Stomach (tissue), 8 donors: ENCODE measurements at regions not wholly inside any gene's neighbourhood (a gene's known extent, or its start where the extent isn't known, plus 50 kb on each side); places are given as distances from the start of the nearest gene placed in this dataset.

Experiments used
- DNase-seq, 2 donors: peaks; one replicate each; pipeline versions ENCODE4 v3.0.0 to v3.0.0-alpha.2; 2013 to 2019
- H3K27ac ChIP-seq, 5 donors: fragments of 200-600 bp in 4 of 5; sonication (generic) in 4 of 5; one replicate each; pipeline ENCODE4 v1.5.1; 2013 to 2019; ENCODE audit warnings: mild to moderate bottlenecking in 1 of 5, moderate library complexity in 1 of 5
- H3K27me3 ChIP-seq, 3 donors: fragments of 200-600 bp; sonication (generic); one replicate each; pipeline ENCODE4 v1.5.1; 2017 to 2019; ENCODE audit warnings: mixed run types in 1 of 3
- H3K36me3 ChIP-seq, 4 donors: fragments of 200-600 bp; sonication (generic); 1 replicate in 3 of 4; 2 replicates in 1 of 4; pipeline ENCODE4 v1.5.1; 2016 to 2019
- H3K4me1 ChIP-seq, 4 donors: fragments of 200-600 bp; sonication (generic); one replicate each; pipeline ENCODE4 v1.5.1; 2016 to 2019
- H3K4me3 ChIP-seq, 4 donors: fragments of 200-600 bp; sonication (generic) in 3 of 4; one replicate each; pipeline ENCODE4 v1.5.1; 2016 to 2019; ENCODE audit warnings: mild to moderate bottlenecking in 1 of 4
- H3K9me3 ChIP-seq, 4 donors: fragments of 200-600 bp; sonication (generic); one replicate each; pipeline ENCODE4 v1.5.1; 2016 to 2019
- CTCF ChIP-seq, 7 experiments: fragments of 450-650 bp in 4 of 7; fragments of 200-600 bp in 3 of 7; sonication (generic) in 3 of 7; IDR thresholded peaks; one replicate each; pipeline ENCODE4 v1.5.1; 2016 to 2019; ENCODE audit warnings: antibody characterized with exemption in 7 of 7, control low read depth in 2 of 7, mild to moderate bottlenecking in 1 of 7
- EP300 ChIP-seq: sonication (generic); formaldehyde crosslinking; IDR thresholded peaks from one replicate; pipeline ENCODE4 v1.6.1; 2017; ENCODE audit warnings: antibody characterized with exemption
- POLR2A ChIP-seq, 4 donors: fragments of 450-650 bp; IDR thresholded peaks; one replicate each; pipeline ENCODE4 v1.6.1; 2016; ENCODE audit warnings: antibody characterized with exemption in 4 of 4, control low read depth in 2 of 4, mild to moderate bottlenecking in 1 of 4, moderate library complexity in 1 of 4
- POLR2AphosphoS5 ChIP-seq, 3 donors: sonication (generic); formaldehyde crosslinking; IDR thresholded peaks; one replicate each; pipeline ENCODE4 v1.6.1; 2016; ENCODE audit warnings: antibody characterized with exemption in 3 of 3
- WGBS, 5 donors: extraction: QIAGEN DNeasy Blood & Tissue Kit in 3 of 5; methylation state at CpG; one replicate each; pipeline versions ENCODE4 v1.1.5 to v1.1.7; 2013 to 2018; 5-methylcytosine and 5-hydroxymethylcytosine counted together
- intact Hi-C: fragments of 100-400 bp; cut with DNase I; formaldehyde crosslinking; loops from one replicate; pipeline ENCODE4 v1.15.1; 2023; ENCODE audit warnings: low total_unique reads
- donor health status: healthy with polysubstance abuse.
- donor health status: Bipolar disorder and iron deficiency.
- donor health status: healthy.

- H3K9me3 ChIP-seq: peaks cover 0 to 19% (median 2%) of the 10 kb centered on the region in 4 donors
- no peak for DNase-seq
- TF ChIP-seq CTCF (IDR thresholded peaks at IDR 0.05) (no peak), POLR2A (IDR thresholded peaks at IDR 0.05) (no peak), EP300 (no peak), POLR2AphosphoS5 (IDR thresholded peaks at IDR 0.05) (no peak)
- H3K27me3 ChIP-seq: no peaks in the 10 kb centered on the region
- intact Hi-C loops: no loop called here
- no peaks in the 10 kb centered on the region for H3K36me3 ChIP-seq
- H3K4me3 ChIP-seq: no peak overlapping the region
- WGBS, 5 donors: 37 to 62% (median 62%) methylated on average over 1 of the region's 1 CpG
- H3K27ac ChIP-seq: no peak overlapping the region
- H3K4me1 ChIP-seq: no peaks in the 10 kb centered on the region
Observed at GRCh38 chr13:90416938-90417337, 930.5 kb upstream of the MIR17HG start.

- TF ChIP-seq EP300: no peak
- no peak for DNase-seq
- Histone ChIP-seq H3K9me3 (peaks cover 0 to 19% (median 2%) of the 10 kb centered on the region in 4 donors), H3K4me1 (no peaks in the 10 kb centered on the region), H3K36me3 (no peaks in the 10 kb centered on the region), H3K27ac (no peak overlapping the region), H3K4me3 (no peak overlapping the region), H3K27me3 (no peaks in the 10 kb centered on the region)
- intact Hi-C loops: no loop called here
- WGBS, 5 donors: 86 to 96% (median 91%) methylated on average over 2 of the region's 2 CpGs
Observed at GRCh38 chr13:90420683-90421082, 926.8 kb upstream of the MIR17HG start.

DNA sequence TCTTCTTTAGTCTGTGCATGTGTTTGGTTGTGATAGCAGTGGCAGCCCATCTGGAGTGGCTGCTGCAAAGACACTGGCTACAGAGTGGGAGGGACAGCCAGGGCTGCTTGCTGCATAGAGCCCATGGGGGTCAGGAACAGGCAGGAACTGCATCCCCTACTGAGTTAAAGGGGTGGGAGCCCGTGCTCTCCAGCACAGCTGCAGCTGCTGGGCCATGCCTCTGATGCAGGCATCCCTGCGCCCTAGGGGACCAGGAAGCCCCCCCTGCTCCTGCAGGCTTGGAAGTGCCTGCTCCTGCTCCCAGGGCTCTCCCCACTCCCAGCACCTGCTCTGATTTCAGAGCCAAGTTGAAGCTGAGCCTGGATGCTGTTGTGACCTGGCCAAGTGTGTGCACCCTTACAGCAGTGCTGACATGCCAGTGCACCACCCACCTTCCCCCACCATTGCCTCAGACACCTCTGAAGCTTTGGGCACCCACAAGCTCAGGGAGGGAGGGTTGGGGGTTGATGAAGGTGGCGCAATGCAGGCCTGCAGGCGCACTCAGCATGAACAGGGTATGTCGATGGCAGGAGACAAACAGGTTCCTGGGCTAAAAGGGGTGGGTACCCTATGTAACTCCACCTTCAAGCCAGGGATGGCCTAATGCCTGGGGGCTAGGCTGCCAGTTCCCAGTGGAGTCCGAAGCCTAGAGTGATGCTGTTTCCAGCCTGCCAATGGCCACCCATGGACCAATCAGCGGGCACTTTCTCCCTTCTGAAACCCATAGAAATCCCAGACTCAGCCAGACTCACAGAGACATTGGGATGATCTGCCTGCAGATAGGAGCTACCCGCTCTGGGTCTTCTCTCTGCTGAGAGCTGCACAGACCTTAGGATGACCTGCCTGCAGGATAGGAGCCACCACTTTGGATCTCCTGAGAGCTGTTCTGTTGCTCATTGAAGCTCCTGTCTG lies 919.9 kb upstream of the MIR17HG start:
- Histone ChIP-seq H3K4me3 (no peak overlapping the region), H3K27me3 (no peaks in the 10 kb centered on the region), H3K36me3 (no peaks in the 10 kb centered on the region), H3K9me3 (peaks cover 0 to 9% (median 0%) of the 10 kb centered on the region in 4 donors), H3K4me1 (no peaks in the 10 kb centered on the region), H3K27ac (no peak overlapping the region)
- DNase-seq: no peak
- no peak for TF ChIP-seq POLR2AphosphoS5 (IDR thresholded peaks at IDR 0.05)
- WGBS, 5 donors: 45 to 56% (median 48%) methylated on average over 7 to 8 of the region's 8 CpGs
- intact Hi-C loops: no loop called here

DNA sequence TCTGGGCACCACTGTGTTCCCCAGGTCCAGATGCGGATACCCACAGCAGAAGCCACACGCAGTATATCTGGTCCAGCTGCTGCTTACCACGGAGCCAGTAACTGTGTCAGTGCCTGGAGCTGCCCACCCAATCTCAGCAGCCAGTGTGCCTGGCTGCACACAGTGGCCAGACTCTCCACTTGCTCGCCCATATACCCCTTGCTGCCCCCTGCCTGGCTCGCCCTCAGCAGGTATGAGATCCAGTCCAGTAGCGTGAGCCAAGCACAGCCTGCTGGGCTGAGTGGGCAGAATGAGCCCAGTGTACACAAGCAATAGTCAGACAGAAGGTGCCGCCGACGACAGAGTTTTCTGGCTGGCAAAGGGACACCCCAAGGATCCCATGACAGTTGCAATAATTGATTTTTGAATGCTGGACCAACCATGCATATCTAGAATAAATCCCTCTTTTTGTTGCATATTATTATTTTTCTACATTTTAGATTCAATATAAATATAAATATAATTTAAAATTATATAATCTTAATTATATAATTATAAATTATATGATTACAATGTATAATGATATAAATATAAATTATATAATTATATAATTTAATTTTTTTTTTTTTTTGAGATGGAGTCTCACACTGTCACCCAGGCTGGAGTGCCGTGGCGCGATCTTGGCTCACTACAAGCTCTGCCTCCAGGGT lies 918.8 kb upstream of the MIR17HG start:
- no peak for DNase-seq
- Histone ChIP-seq H3K4me1 (no peaks in the 10 kb centered on the region), H3K36me3 (no peaks in the 10 kb centered on the region), H3K27me3 (no peaks in the 10 kb centered on the region), H3K4me3 (no peak overlapping the region), H3K9me3 (peaks cover 0 to 9% (median 0%) of the 10 kb centered on the region in 4 donors), H3K27ac (no peak overlapping the region)
- intact Hi-C loops: no loop called here
- WGBS, 5 donors: 82 to 95% (median 84%) methylated on average over 12 of the region's 12 CpGs
- TF ChIP-seq POLR2AphosphoS5 (IDR thresholded peaks at IDR 0.05): no peak
- no peak for TF ChIP-seq POLR2A (IDR thresholded peaks at IDR 0.05)
- no peak for TF ChIP-seq CTCF (IDR thresholded peaks at IDR 0.05)
- no peak for TF ChIP-seq EP300

- H3K27ac ChIP-seq: no peak overlapping the region
- peaks cover 0 to 12% (median 0%) of the 10 kb centered on the region in 4 donors for H3K9me3 ChIP-seq
- no peak overlapping the region for H3K4me3 ChIP-seq
- no peaks in the 10 kb centered on the region for H3K27me3 ChIP-seq
- no peaks in the 10 kb centered on the region for H3K36me3 ChIP-seq
- intact Hi-C loops: no loop called here
- no peak for DNase-seq
- 50 to 72% (median 66%) methylated on average over 2 of the region's 2 CpGs for WGBS, 5 donors
- TF ChIP-seq POLR2AphosphoS5 (IDR thresholded peaks at IDR 0.05): no peak
- no peak for TF ChIP-seq POLR2A (IDR thresholded peaks at IDR 0.05)
- no peaks in the 10 kb centered on the region for H3K4me1 ChIP-seq
Observed at GRCh38 chr13:90430127-90430526, 917.4 kb upstream of the MIR17HG start.
